PC-3 (cell line): ENCODE measurements at regions not wholly inside any gene's neighbourhood (a gene's known extent, or its start where the extent isn't known, plus 50 kb on each side); places are given as distances from the start of the nearest gene placed in this dataset.
"Not testable (repeated sequence)": the region's sequence is repeated elsewhere in the genome, so short reads cannot be mapped to it uniquely, and the experiment has no call there.

Experiments used
- CTCF ChIP-seq: fragments of 300-600 bp; sonication (generic); conservative IDR thresholded peaks from 2 replicates; pipeline ENCODE4 v1.5.1; 2017; ENCODE audit warnings: antibody characterized with exemption, low read depth, mild to moderate bottlenecking, low read length
- EZH2 ChIP-seq: fragments of 300-600 bp; sonication (generic); IDR thresholded peaks from one replicate; pipeline ENCODE4 v1.6.1; 2017; ENCODE audit warnings: antibody characterized with exemption, mild to moderate bottlenecking, low read length; ENCODE audit not compliant: unreplicated experiment
- EZH2phosphoT487 ChIP-seq: fragments of 300-600 bp; sonication (generic); IDR thresholded peaks from 2 replicates; pipeline ENCODE4 v1.6.1; 2018; ENCODE audit warnings: mild to moderate bottlenecking, antibody characterized with exemption, low read length, borderline replicate concordance

GRCh38 chr9:65397763-65398719, 113.0 kb upstream of the FOXD4L5 start:
- not testable (repeated sequence) for TF ChIP-seq CTCF, EZH2, EZH2phosphoT487
